Activated naive CD8-positive, alpha-beta T cell (primary cell): ENCODE measurements at regions not wholly inside any gene's neighbourhood (a gene's known extent, or its start where the extent isn't known, plus 50 kb on each side); places are given as distances from the start of the nearest gene placed in this dataset.
"Not testable (repeated sequence)": the region's sequence is repeated elsewhere in the genome, so short reads cannot be mapped to it uniquely, and the experiment has no call there.

Experiments
- H3K27ac Mint-ChIP-seq: one replicate; pipeline ENCODE4 v1.8.0; 2021; ENCODE audit warnings: mixed read lengths
- H3K27me3 Mint-ChIP-seq: one replicate; pipeline ENCODE4 v1.8.0; 2021; ENCODE audit warnings: mixed read lengths
- H3K36me3 Mint-ChIP-seq: one replicate; pipeline ENCODE4 v1.8.0; 2021; ENCODE audit warnings: mixed read lengths
- H3K4me1 Mint-ChIP-seq: one replicate; pipeline ENCODE4 v1.8.0; 2021; ENCODE audit warnings: low read depth, mixed read lengths
- H3K4me3 Mint-ChIP-seq: one replicate; pipeline ENCODE4 v1.8.0; 2021; ENCODE audit warnings: mild to moderate bottlenecking, mixed read lengths
- H3K9me3 Mint-ChIP-seq: one replicate; pipeline ENCODE4 v1.8.0; 2021; ENCODE audit warnings: low read depth, mixed read lengths

GRCh38 chr22:48510599-48510998, 1317.1 kb downstream of the BRD1 start:
- Mint-ChIP-seq H3K27ac (no peak overlapping the region), H3K9me3 (no peaks in the 10 kb centered on the region), H3K27me3 (no peaks in the 10 kb centered on the region), H3K4me3 (no peak overlapping the region), H3K36me3 (no peaks in the 10 kb centered on the region), H3K4me1 (no peaks in the 10 kb centered on the region)

DNA sequence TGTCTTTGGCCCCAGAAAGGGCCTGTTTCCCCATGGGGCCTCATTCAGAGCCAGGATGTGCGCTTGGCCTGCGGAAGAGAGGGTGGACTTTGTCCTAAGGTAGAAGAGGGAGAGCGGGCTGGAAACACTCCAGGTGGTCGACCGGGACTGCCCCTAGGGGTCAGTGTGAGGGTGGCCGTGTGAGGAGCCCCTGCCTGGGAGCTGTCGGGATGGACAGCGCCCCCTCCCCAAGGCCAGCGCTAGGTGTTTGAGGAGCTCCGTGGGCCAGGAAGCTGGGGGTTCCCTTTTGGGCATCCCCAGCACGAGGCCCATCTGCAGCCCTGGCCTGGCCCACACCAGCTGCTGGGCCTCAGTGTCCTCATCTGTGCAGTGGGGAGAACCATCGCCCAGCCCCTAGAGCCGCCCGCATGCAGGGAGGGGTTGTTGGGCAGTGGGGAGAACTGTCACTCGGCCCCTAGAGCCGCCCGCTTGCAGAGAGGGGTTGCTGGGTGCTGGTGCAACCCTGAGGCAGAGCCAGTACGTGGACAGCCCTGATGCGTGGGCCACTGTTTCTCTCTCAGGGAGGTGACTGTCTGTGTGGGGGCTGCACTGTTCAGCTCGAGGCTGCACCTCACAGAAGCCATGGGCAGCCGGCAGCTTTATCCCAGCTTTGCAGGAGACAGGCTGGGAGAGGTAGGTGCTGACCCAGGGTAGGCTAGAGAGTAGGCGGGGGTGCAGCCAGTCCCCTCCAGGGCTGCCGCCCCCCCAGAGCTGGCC, 1319.9 kb downstream of the BRD1 start:
- H3K9me3 Mint-ChIP-seq: no peaks in the 10 kb centered on the region
- no peaks in the 10 kb centered on the region for H3K36me3 Mint-ChIP-seq
- H3K4me1 Mint-ChIP-seq: no peaks in the 10 kb centered on the region
- H3K27ac Mint-ChIP-seq: no peak overlapping the region
- H3K4me3 Mint-ChIP-seq: no peak overlapping the region
- H3K27me3 Mint-ChIP-seq: no peaks in the 10 kb centered on the region

DNA sequence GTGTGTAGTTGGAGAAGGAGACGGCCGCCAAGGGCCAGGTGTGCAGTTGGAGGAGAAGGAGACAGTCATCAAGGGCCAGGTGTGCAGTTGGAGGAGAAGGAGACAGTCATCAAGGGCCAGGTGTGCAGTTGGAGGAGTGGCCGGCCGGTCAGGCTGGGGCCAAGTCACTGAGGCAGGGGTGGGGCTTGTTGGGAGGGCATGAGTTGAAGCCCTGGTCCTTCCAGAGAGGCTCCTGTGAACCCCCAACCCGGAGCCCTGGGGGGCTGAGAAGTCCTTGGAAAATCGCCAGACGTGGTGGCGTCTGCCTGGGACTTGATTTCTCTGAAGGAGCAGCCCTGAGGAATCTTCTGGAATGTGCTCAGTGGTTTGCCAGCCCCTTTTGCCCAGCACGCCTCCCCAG, 1320.5 kb downstream of the BRD1 start:
- Mint-ChIP-seq H3K27ac (no peak overlapping the region), H3K4me1 (no peaks in the 10 kb centered on the region), H3K9me3 (no peaks in the 10 kb centered on the region), H3K4me3 (no peak overlapping the region), H3K27me3 (no peaks in the 10 kb centered on the region), H3K36me3 (no peaks in the 10 kb centered on the region)

GRCh38 chr22:48506506-48507145, 1321.0 kb downstream of the BRD1 start:
- Mint-ChIP-seq H3K36me3 (no peaks in the 10 kb centered on the region), H3K9me3 (no peaks in the 10 kb centered on the region), H3K4me1 (no peaks in the 10 kb centered on the region), H3K27me3 (no peaks in the 10 kb centered on the region), H3K4me3 (no peak overlapping the region), H3K27ac (no peak overlapping the region)

GRCh38 chr22:48505891-48506290, 1321.8 kb downstream of the BRD1 start:
- Mint-ChIP-seq H3K4me3 (no peak overlapping the region), H3K36me3 (no peaks in the 10 kb centered on the region), H3K4me1 (no peaks in the 10 kb centered on the region), H3K27me3 (no peaks in the 10 kb centered on the region), H3K9me3 (no peaks in the 10 kb centered on the region), H3K27ac (no peak overlapping the region)

- no peaks in the 10 kb centered on the region for H3K27me3 Mint-ChIP-seq
- H3K36me3 Mint-ChIP-seq: no peaks in the 10 kb centered on the region
- H3K9me3 Mint-ChIP-seq: no peaks in the 10 kb centered on the region
- H3K4me3 Mint-ChIP-seq: no peak overlapping the region
- no peaks in the 10 kb centered on the region for H3K4me1 Mint-ChIP-seq
- H3K27ac Mint-ChIP-seq: no peak overlapping the region
These were observed 1323.0 kb downstream of the BRD1 start for GRCh38 chr22:48504519-48505140.

DNA sequence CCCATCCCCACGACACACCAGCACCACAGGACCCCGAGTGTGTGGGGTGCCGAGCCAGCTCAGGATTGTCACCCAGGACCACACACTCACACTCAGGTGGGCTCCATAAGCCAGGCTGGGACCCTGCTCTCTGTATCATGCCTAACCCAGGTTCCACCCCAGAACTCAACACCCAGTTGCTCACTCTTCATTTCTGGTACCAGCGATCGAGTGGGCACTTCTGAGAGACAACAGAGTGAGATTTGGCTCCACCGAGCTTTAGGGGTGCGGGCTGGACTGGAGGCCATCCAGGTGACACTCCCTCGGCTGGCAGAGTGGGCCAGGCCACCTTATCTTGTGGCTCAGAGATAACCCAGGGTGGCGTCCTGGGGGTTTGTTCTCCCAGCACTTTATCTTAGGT, 1323.8 kb downstream of the BRD1 start:
- Mint-ChIP-seq H3K36me3 (no peaks in the 10 kb centered on the region), H3K4me1 (no peaks in the 10 kb centered on the region), H3K27me3 (no peaks in the 10 kb centered on the region), H3K9me3 (no peaks in the 10 kb centered on the region), H3K27ac (no peak overlapping the region), H3K4me3 (no peak overlapping the region)

DNA sequence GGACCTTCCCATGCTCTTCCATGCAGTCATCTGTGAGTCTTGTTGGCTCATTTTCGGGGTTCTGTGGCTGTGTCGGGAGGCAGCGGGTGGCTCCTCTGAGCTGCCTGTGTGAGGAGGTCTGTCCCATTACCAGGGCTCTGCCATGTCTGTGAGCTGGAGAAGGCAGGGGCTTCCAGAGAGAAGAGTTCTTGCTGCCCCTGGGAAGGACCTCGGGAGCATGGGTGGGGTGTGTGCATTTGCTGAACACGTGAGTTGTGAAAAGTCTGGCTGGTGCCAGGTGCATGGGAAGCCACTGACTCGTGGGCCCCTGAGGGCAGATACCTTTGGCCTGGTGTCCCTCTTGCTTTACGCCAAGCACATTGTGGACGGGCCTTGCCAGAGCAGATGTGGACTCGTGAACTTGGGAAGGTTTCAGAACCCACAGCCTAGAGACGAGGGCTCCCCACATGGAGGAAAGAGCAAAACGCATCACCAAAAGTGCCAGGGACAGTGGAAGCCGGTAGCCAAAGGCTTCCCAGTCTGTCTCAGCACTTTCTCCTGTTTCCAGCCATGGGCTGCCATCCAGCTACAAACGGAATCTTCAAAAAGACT, 1324.5 kb downstream of the BRD1 start:
- H3K9me3 Mint-ChIP-seq: no peaks in the 10 kb centered on the region
- no peak overlapping the region for H3K27ac Mint-ChIP-seq
- H3K4me3 Mint-ChIP-seq: no peak overlapping the region
- H3K36me3 Mint-ChIP-seq: no peaks in the 10 kb centered on the region
- H3K4me1 Mint-ChIP-seq: no peaks in the 10 kb centered on the region
- H3K27me3 Mint-ChIP-seq: no peaks in the 10 kb centered on the region

DNA sequence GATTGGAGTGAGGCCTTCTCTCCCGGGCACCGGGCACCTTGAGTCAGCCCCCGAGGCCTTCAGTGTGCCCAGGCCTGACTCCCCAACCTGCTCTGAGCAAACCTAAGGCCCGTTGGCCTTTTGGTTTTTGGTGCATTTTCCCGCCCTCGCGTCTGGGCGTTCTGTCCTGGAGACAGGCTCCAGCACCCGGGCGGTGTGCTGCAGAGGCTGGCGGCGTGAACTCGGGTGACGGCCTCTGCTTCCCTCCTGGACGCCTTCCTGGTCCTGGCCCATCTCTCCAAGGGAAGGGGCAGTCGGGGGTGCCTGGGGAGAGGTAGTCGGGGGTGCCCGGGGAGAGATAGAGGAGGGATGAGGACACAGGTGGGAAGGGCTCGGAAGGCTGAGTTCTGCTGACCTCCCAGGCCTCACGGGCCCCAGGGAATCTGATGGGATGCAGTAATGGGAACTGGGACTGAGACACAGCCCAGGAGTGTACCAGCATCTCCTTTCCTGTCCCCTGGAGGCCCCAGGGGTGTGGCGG, 1326.4 kb downstream of the BRD1 start:
- Mint-ChIP-seq H3K27me3 (no peaks in the 10 kb centered on the region), H3K4me1 (no peaks in the 10 kb centered on the region), H3K9me3 (no peaks in the 10 kb centered on the region), H3K27ac (no peak overlapping the region), H3K4me3 (no peak overlapping the region), H3K36me3 (no peaks in the 10 kb centered on the region)

DNA sequence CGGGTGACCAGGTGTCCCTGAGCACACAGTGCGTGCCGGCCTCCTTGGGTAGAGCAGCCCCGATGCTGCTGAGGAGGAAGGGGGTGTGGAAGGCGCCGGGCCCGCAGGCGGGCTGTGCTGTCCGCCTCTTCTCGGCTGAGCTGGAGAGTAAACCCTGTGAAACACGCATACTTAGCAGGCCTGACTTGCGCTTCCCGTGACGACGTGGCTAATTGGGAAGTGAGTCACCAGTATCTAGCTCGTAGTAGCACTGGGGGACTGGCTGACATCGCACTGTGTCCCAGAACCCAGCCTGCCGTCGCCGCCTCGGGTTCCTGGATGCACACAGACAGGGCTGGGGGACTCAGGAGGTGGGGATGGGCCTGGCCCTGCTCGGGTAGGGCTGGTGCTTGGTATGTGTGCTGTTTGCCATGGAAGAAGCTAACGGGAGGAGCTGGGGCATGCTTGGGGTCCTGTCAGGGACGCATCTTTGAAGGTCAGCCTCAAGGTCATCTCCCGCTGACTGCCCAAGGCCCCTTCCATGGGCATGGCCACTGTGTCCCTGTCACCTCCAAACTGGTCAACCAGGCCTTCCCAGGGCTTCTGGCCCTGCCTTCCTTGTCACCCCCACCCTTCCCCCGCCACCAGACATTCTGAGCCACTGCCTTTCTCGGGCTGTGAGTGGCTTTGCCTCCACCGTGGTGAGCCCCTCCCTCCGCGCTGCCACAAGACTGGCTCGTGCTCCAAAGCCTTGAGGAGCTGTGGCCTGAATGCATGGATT, 1327.0 kb downstream of the BRD1 start:
- Mint-ChIP-seq H3K36me3 (no peaks in the 10 kb centered on the region), H3K4me1 (no peaks in the 10 kb centered on the region), H3K4me3 (no peak overlapping the region), H3K27ac (no peak overlapping the region), H3K9me3 (no peaks in the 10 kb centered on the region), H3K27me3 (peaks cover 3% of the 10 kb centered on the region)

DNA sequence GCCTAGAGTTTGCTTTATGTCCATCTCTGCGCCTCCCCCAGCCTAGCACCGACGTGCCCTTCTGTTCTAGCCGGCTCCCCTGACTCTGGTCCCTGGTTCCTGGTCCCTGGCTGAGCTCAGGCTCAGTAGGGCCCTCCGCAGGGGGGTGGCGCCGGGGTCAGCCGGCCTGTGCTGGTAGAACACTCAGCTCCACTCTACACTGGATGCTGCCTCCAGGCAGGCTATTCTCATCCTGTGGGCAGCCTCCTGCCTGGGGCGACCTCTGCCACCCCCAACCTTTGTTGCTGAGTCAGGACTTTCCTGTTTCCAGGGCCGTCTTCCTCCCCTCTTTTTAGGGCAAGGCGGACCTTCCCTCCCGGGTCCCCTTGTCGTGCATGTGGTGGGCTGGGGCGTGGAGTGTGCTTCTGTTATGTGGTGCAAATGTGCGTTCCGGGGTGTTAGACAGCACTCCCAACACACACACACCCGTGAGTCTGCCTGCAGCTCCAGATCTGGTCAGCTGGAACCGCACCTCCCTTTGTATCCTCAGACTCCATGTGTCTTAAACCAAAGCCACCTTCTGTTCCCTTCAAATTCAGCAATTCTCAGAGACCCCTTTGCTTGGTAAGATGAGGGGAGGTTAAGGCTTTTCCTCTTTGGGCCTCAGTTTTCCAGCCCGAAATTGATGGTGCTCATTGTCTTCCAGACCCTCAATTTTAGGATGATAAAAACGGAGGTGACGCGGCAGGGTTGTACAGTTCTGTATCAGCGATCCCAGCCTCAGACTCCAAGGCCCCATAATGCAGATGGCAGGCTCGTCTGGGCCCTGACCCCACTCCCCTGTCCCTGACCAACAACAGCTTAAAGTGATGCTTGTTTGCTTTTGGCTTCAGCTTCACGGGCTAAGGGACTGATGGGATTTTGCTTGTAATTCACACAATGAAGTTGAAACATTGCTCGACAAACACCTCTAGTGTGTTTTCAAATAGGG, 1327.9 kb downstream of the BRD1 start:
- peaks cover 3% of the 10 kb centered on the region for H3K27me3 Mint-ChIP-seq
- H3K4me1 Mint-ChIP-seq: no peaks in the 10 kb centered on the region
- H3K36me3 Mint-ChIP-seq: no peaks in the 10 kb centered on the region
- no peak overlapping the region for H3K27ac Mint-ChIP-seq
- no peak overlapping the region for H3K4me3 Mint-ChIP-seq
- H3K9me3 Mint-ChIP-seq: no peaks in the 10 kb centered on the region

- Mint-ChIP-seq H3K27ac (no peak overlapping the region), H3K4me1 (no peaks in the 10 kb centered on the region), H3K9me3 (no peaks in the 10 kb centered on the region), H3K36me3 (no peaks in the 10 kb centered on the region), H3K4me3 (no peak overlapping the region), H3K27me3 (peaks cover 3% of the 10 kb centered on the region)
These were observed 1328.9 kb downstream of the BRD1 start for GRCh38 chr22:48498526-48499331.

GRCh38 chr22:48497743-48498520, 1329.7 kb downstream of the BRD1 start:
- H3K4me3 Mint-ChIP-seq, H3K4me1 Mint-ChIP-seq, H3K27ac Mint-ChIP-seq, H3K9me3 Mint-ChIP-seq, H3K27me3 Mint-ChIP-seq, H3K36me3 Mint-ChIP-seq: not testable (repeated sequence)
